Gastroesophageal sphincter (tissue), 3 donors: ENCODE measurements at regions not wholly inside any gene's neighbourhood (a gene's known extent, or its start where the extent isn't known, plus 50 kb on each side); places are given as distances from the start of the nearest gene placed in this dataset.

Experiments used
- CTCF ChIP-seq, 4 experiments: fragments of 200-600 bp in 2 of 4; fragments of 450-650 bp in 2 of 4; sonication (generic) in 1 of 4; IDR thresholded peaks; one replicate each; pipeline ENCODE4 v1.5.1; 2017 to 2019; ENCODE audit warnings: antibody characterized with exemption in 4 of 4, mild to moderate bottlenecking in 2 of 4, moderate library complexity in 2 of 4
- EP300 ChIP-seq: sonication (generic); formaldehyde crosslinking; IDR thresholded peaks from one replicate; pipeline ENCODE4 v1.6.1; 2017; ENCODE audit warnings: antibody characterized with exemption, mild to moderate bottlenecking
- POLR2A ChIP-seq, 2 donors: fragments of 450-650 bp; IDR thresholded peaks; one replicate each; pipeline ENCODE4 v1.6.1; 2017; ENCODE audit warnings: antibody characterized with exemption in 2 of 2, mild to moderate bottlenecking in 2 of 2, moderate library complexity in 1 of 2
- POLR2AphosphoS5 ChIP-seq: sonication (generic); formaldehyde crosslinking; IDR thresholded peaks from one replicate; pipeline ENCODE4 v1.6.1; 2017; ENCODE audit warnings: antibody characterized with exemption

- TF ChIP-seq CTCF (IDR thresholded peaks at IDR 0.05) (no peak), POLR2AphosphoS5 (no peak), EP300 (no peak), POLR2A (IDR thresholded peaks at IDR 0.05) (no peak)
Observed at GRCh38 chr3:110267304-110267845, 804.2 kb upstream of the NECTIN3 start.
